Lower lobe of right lung (tissue), 2 donors: ENCODE measurements at regions not wholly inside any gene's neighbourhood (a gene's known extent, or its start where the extent isn't known, plus 50 kb on each side); places are given as distances from the start of the nearest gene placed in this dataset.

Experiments
- ATAC-seq, 2 donors: fragments of 200-7000 bp; cut with Tn5 transposase; one replicate each; pipeline ENCODE4 v1.9.1; 2020 to 2022; ENCODE audit warnings: mild to moderate bottlenecking in 2 of 2, moderate library complexity in 2 of 2
- DNase-seq: peaks from one replicate; pipeline ENCODE4 v3.0.0-alpha.2; 2020
- H3K27ac ChIP-seq: fragments of 200-600 bp; one replicate; pipeline ENCODE4 v1.8.0; 2022
- H3K27me3 ChIP-seq: fragments of 200-600 bp; one replicate; pipeline ENCODE4 v1.8.0; 2022; ENCODE audit warnings: low read depth
- H3K36me3 ChIP-seq: fragments of 200-600 bp; one replicate; pipeline ENCODE4 v1.8.0; 2022; ENCODE audit warnings: mild to moderate bottlenecking
- H3K4me1 ChIP-seq: fragments of 200-600 bp; one replicate; pipeline ENCODE4 v1.8.0; 2022
- H3K4me3 ChIP-seq: fragments of 200-600 bp; one replicate; pipeline ENCODE4 v1.8.0; 2022; ENCODE audit warnings: mild to moderate bottlenecking
- H3K9me3 ChIP-seq: fragments of 200-600 bp; one replicate; pipeline ENCODE4 v1.8.0; 2022
- intact Hi-C: fragments of 100-400 bp; cut with DNase I; formaldehyde crosslinking; loops from one replicate; pipeline ENCODE4 v1.11.0; 2022
- TF ChIP-seq, protein P1 (sequence below): fragments of 200-600 bp; IDR thresholded peaks from one replicate; pipeline ENCODE4 v1.8.0; 2022; ENCODE audit warnings: antibody characterized with exemption, mild to moderate bottlenecking
- donor health status: DM: no; HTN: yes; CAD: no; lungs with severe emphysema.

DNA sequence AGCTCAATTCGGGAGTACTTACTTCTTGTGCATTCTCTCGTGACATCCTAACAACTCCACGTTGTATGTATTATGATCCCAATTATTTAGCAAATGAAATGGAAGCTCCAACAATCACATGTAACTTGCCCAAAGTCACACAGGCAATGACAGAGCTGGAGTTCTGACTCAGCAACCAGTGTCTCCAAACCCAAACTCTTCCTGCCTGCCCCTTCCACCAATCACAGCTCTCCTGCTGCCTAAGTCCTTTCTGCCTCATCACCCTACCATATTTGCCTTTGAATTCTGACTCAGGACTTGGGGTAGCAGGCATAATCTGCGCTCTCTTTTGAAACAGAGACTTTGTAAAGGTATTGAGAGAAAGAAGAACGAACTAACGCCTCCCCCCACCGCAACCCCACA lies 245.2 kb upstream of the MAF start:
- Histone ChIP-seq H3K4me1 (no peaks in the 10 kb centered on the region), H3K4me3 (no peak overlapping the region), H3K9me3 (no peaks in the 10 kb centered on the region), H3K27ac (no peak overlapping the region), H3K27me3 (no peaks in the 10 kb centered on the region), H3K36me3 (no peaks in the 10 kb centered on the region)
- DNase-seq: no peak
- no peak for ATAC-seq
- TF ChIP-seq, protein P1, sequence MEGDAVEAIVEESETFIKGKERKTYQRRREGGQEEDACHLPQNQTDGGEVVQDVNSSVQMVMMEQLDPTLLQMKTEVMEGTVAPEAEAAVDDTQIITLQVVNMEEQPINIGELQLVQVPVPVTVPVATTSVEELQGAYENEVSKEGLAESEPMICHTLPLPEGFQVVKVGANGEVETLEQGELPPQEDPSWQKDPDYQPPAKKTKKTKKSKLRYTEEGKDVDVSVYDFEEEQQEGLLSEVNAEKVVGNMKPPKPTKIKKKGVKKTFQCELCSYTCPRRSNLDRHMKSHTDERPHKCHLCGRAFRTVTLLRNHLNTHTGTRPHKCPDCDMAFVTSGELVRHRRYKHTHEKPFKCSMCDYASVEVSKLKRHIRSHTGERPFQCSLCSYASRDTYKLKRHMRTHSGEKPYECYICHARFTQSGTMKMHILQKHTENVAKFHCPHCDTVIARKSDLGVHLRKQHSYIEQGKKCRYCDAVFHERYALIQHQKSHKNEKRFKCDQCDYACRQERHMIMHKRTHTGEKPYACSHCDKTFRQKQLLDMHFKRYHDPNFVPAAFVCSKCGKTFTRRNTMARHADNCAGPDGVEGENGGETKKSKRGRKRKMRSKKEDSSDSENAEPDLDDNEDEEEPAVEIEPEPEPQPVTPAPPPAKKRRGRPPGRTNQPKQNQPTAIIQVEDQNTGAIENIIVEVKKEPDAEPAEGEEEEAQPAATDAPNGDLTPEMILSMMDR: no peak
- intact Hi-C loops: no loop called here

DNA sequence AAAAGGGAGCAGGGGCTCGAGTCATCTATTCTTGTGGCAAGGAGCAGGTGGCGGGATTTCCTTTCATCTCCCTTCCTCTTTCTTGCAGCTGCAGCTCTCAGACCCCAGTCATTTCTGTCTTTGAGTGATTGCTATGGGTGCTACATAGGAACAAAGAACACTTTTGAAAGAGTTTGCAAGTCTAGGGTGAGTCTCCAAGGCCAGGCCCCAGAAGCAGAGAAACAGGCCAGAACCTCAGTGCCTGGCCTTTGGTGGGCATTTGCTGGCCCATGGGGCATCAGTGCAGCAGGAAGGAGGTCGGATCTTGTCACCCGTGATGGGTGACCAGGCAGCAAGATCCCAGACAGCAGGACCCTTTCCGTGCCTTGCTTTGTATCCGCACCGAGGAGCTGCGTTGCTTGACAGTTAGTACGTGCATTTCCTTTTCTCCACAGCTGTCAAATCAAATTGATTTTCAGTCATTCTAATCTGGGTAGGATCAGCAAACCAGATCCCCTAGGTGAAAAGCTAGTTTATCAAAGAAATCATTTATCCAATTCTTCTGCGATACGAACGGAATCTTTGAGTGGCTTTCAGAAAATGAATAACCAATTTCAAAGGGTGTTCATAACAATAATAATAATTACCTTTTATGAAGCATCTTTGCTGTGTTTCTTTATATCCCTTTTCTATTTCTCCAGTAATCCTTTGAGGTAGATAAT lies 244.6 kb upstream of the MAF start:
- TF ChIP-seq, protein P1: no peak
- H3K4me1 ChIP-seq: no peaks in the 10 kb centered on the region
- no peak overlapping the region for H3K4me3 ChIP-seq
- no peaks in the 10 kb centered on the region for H3K9me3 ChIP-seq
- H3K27ac ChIP-seq: no peak overlapping the region
- no peaks in the 10 kb centered on the region for H3K27me3 ChIP-seq
- intact Hi-C loops: no loop called here
- no peak for DNase-seq
- ATAC-seq: no peak
- H3K36me3 ChIP-seq: no peaks in the 10 kb centered on the region

DNA sequence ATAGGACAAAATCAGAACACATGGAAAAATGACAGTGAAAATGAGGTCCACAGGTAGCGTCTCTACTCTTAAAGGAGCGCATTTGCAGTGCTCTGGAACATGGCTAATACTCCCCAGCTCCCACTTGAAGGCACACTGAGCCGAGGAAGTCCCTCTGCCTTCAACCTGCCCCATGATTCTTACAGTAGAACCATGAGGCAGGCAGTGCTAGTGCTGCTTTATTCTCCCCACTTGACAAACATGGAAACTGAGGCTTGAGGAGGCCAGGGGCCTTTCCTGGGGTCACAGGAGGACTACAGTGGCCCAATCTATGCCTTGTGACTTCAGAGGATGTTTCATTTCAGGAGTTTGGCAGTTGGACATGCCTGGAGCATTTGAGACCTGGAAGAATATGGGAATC lies 244.1 kb upstream of the MAF start:
- no peak for ATAC-seq
- Histone ChIP-seq H3K27me3 (no peaks in the 10 kb centered on the region), H3K4me3 (no peak overlapping the region), H3K4me1 (no peaks in the 10 kb centered on the region), H3K27ac (no peak overlapping the region), H3K36me3 (no peaks in the 10 kb centered on the region), H3K9me3 (no peaks in the 10 kb centered on the region)
- no peak for DNase-seq
- intact Hi-C loops: no loop called here
- TF ChIP-seq, protein P1: no peak

DNA sequence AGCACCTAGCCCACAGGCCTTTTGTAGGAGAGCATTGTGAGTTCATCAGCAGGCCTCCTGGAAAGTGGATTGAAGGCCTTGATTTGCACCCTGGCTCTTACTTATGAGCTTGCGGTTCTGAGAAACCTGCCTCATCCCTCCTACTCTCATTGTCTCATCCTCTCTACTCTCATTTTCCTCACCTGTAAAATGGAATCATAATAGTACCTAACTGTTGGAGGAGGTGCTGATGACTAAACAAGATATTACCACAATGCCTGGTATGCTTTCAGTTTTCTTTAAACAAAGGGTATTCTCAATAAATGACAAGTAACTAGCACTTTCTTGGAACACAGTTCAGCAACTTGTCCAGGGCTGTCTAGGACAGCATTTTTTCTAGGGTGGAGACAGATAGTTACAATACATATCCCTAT lies 243.1 kb upstream of the MAF start:
- no peaks in the 10 kb centered on the region for H3K9me3 ChIP-seq
- DNase-seq (no peak), ATAC-seq (no peak)
- no peaks in the 10 kb centered on the region for H3K36me3 ChIP-seq
- no peaks in the 10 kb centered on the region for H3K27me3 ChIP-seq
- no peak overlapping the region for H3K27ac ChIP-seq
- H3K4me3 ChIP-seq: no peak overlapping the region
- H3K4me1 ChIP-seq: no peaks in the 10 kb centered on the region
- intact Hi-C loops: no loop called here
- TF ChIP-seq, protein P1: no peak

DNA sequence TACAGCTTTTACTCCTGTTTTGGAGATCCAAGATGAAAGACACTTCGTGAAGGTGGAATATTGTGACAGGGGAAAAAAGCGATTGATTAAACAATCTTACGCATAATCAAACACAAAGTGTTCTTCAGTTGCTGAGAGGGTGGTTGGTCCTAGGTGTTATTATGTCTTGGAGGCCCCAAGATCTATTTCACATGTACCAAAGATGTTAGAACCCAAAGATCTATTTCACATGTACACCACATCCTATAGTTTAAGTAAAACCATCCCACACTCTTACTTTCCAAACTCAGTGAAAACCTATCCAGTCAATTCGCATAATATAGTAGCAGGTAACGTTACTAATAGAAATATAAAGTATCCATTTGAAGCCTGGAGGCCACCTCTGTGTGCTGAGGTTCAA lies 242.6 kb upstream of the MAF start:
- TF ChIP-seq, protein P1: no peak
- ATAC-seq: no peak

More for the DNA sequence above, 242.6 kb upstream of the MAF start:
- no peak for DNase-seq
- Histone ChIP-seq H3K36me3 (no peaks in the 10 kb centered on the region), H3K27me3 (no peaks in the 10 kb centered on the region), H3K27ac (no peak overlapping the region), H3K4me1 (no peaks in the 10 kb centered on the region), H3K4me3 (no peak overlapping the region), H3K9me3 (no peaks in the 10 kb centered on the region)
- intact Hi-C loops: no loop called here
